ENCODE measurements at regions not wholly inside any gene's neighbourhood (a gene's known extent, or its start where the extent isn't known, plus 50 kb on each side); places are given as distances from the start of the nearest gene placed in this dataset.

- TF ChIP-seq CTCF (IDR thresholded peaks at IDR 0.05) = no peak
- TF ChIP-seq POLR2A (IDR thresholded peaks at IDR 0.05) = no peak
These were observed 112.1 kb upstream of the PTPN1 start for GRCh38 chr20:50398064-50398463.
